ENCODE measurements at regions not wholly inside any gene's neighbourhood (a gene's known extent, or its start where the extent isn't known, plus 50 kb on each side); places are given as distances from the start of the nearest gene placed in this dataset.

DNA sequence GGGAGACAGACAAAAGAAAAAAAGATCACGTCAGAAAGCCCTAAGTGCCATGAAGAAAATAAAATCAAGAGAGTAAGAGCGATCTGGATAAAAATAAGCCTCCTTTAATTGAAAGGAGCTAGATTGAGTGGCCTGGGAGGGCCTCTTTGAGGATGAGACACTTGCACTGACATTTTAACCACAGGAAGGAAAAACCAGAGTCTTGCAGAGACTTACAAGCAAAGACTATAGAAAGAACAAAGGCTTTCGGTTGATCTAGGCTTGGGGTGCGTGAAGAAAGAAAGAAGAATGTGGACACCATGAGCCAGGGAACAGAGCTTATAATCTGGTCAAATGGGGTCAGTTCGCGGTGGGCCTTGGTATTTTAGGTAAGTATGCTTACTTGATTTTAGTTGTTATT, 342.7 kb downstream of the COG6 start:
- TF ChIP-seq, protein P1, sequence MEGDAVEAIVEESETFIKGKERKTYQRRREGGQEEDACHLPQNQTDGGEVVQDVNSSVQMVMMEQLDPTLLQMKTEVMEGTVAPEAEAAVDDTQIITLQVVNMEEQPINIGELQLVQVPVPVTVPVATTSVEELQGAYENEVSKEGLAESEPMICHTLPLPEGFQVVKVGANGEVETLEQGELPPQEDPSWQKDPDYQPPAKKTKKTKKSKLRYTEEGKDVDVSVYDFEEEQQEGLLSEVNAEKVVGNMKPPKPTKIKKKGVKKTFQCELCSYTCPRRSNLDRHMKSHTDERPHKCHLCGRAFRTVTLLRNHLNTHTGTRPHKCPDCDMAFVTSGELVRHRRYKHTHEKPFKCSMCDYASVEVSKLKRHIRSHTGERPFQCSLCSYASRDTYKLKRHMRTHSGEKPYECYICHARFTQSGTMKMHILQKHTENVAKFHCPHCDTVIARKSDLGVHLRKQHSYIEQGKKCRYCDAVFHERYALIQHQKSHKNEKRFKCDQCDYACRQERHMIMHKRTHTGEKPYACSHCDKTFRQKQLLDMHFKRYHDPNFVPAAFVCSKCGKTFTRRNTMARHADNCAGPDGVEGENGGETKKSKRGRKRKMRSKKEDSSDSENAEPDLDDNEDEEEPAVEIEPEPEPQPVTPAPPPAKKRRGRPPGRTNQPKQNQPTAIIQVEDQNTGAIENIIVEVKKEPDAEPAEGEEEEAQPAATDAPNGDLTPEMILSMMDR (IDR thresholded peaks at IDR 0.05): no peak
- TF ChIP-seq POLR2A (IDR thresholded peaks at IDR 0.05) (no peak), POLR2AphosphoS5 (IDR thresholded peaks at IDR 0.05) (no peak)

Measured in breast epithelium (tissue), 3 donors.